ENCODE measurements at regions not wholly inside any gene's neighbourhood (a gene's known extent, or its start where the extent isn't known, plus 50 kb on each side); places are given as distances from the start of the nearest gene placed in this dataset.
"Not testable (repeated sequence)": the region's sequence is repeated elsewhere in the genome, so short reads cannot be mapped to it uniquely, and the experiment has no call there.

DNA sequence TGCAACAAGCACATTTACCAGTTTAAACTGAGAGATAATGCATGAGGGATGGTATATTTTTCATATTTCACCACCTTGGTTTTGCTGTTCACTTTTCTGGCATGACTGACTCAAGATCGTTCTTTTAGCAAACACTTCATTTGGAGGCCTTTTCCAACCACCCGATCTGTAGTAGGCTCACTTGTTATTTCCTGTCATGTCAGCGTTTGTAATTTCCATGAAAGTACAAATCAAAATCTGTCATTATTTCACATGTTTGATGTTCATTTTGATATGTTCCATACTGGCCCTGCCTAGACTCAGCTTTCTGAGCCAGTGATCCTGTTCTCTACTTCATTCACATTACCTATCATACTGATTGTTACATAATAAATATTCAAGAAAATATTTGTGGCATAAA lies 1888.3 kb upstream of the PCDH7 start:
- TF ChIP-seq, protein P1, sequence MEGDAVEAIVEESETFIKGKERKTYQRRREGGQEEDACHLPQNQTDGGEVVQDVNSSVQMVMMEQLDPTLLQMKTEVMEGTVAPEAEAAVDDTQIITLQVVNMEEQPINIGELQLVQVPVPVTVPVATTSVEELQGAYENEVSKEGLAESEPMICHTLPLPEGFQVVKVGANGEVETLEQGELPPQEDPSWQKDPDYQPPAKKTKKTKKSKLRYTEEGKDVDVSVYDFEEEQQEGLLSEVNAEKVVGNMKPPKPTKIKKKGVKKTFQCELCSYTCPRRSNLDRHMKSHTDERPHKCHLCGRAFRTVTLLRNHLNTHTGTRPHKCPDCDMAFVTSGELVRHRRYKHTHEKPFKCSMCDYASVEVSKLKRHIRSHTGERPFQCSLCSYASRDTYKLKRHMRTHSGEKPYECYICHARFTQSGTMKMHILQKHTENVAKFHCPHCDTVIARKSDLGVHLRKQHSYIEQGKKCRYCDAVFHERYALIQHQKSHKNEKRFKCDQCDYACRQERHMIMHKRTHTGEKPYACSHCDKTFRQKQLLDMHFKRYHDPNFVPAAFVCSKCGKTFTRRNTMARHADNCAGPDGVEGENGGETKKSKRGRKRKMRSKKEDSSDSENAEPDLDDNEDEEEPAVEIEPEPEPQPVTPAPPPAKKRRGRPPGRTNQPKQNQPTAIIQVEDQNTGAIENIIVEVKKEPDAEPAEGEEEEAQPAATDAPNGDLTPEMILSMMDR (IDR thresholded peaks at IDR 0.05; ENCODE audit: low read depth, low read length, missing control alignments): no peak
- in situ Hi-C loops (cut with HindIII; ENCODE audit: low sequenced_read_pairs): no loop called here
- DNase-seq (ENCODE audit: low read depth): no peak
- H3K4me3 ChIP-seq (ENCODE audit: low read depth, low read length): no peak overlapping the region

DNA sequence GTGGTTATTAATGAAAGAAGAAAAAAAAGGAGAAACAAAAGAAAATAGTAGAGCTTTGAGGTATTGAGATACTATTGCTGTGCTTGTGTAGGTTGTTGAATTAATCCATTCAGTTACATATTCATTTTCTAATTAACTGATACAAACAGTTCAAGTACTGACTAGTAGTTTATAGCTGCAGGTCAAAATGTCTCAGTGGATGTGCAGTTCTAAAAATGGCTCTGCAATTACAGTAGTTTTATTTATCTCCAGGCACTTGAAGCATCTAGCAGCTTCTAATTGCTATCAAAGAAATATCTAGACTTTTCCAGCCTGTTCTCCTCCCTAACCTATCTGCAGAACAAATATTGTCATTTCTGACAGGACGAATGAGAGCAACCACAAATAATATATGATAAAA lies 1887.7 kb upstream of the PCDH7 start:
- H3K4me3 ChIP-seq (ENCODE audit: low read depth, low read length): no peak overlapping the region
- no peak for DNase-seq (ENCODE audit: low read depth)
- in situ Hi-C loops (cut with HindIII; ENCODE audit: low sequenced_read_pairs): no loop called here
- TF ChIP-seq, protein P1 (IDR thresholded peaks at IDR 0.05; ENCODE audit: low read depth, low read length, missing control alignments): no peak

DNA sequence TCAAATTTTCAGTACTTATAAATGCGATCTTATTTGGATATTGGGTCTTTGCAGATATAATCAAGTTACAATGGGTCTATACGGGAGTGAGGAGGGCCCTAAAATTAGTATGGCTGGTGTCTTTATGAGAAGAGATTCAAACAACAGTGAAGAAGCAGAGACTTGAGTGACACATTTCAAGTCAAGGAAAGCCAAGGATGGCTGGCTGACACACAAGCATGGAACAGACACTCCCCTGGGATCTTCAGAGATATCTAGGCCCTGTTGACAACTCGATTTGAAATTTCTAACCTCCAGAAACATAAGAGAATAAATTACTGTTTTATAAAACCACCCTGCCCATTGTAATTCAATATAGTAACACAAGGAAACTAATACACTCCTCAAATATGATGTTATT lies 1886.0 kb upstream of the PCDH7 start:
- DNase-seq (ENCODE audit: low read depth): no peak
- H3K4me3 ChIP-seq (ENCODE audit: low read depth, low read length): no peak overlapping the region
- TF ChIP-seq, protein P1 (IDR thresholded peaks at IDR 0.05; ENCODE audit: low read depth, low read length, missing control alignments): no peak
- in situ Hi-C loops (cut with HindIII; ENCODE audit: low sequenced_read_pairs): no loop called here

DNA sequence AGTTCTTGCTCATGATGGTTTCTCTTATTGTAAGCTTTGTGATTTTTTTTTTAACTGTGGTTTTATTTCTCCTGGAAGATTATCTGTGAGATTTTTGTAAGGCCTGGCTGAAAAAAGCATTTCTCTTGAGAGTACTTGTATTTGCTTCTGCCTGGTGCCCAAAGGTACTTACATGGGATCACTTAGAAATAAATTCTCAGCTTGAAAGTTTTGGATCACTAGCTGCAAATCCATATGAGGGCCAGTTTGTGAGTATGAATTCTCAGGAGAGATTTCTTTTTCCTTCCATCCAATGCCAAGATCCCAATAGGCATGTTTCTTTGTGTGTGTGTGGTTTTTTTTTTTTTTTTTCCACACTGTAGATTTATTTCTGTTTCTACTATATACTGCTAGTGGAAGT lies 1884.7 kb upstream of the PCDH7 start:
- in situ Hi-C loops (cut with HindIII; ENCODE audit: low sequenced_read_pairs): no loop called here
- no peak overlapping the region for H3K4me3 ChIP-seq (ENCODE audit: low read depth, low read length)
- DNase-seq (ENCODE audit: low read depth): no peak
- TF ChIP-seq, protein P1 (IDR thresholded peaks at IDR 0.05; ENCODE audit: low read depth, low read length, missing control alignments): no peak

DNA sequence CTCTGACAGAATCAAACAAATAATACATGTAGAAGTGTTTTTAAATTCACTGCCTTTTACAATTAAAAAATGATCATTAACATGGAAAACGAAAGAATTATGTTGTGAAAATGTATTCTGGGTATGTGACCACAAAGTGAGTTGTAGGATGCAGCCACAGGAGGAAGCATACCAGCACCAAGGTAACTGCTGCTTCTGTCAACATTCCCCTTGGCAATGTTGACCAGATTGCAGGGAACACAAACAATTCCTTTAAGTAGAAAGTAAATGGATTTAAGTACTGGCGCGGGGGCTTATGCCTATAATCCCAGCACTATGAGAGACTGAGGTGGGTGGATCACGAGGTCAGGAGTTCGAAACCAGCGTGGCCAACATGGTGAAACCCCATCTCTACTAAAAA lies 1877.9 kb upstream of the PCDH7 start:
- no peak for DNase-seq (ENCODE audit: low read depth)
- no peak overlapping the region for H3K4me3 ChIP-seq (ENCODE audit: low read depth, low read length)
- TF ChIP-seq, protein P1 (IDR thresholded peaks at IDR 0.05; ENCODE audit: low read depth, low read length, missing control alignments): no peak
- in situ Hi-C loops (cut with HindIII; ENCODE audit: low sequenced_read_pairs): no loop called here

DNA sequence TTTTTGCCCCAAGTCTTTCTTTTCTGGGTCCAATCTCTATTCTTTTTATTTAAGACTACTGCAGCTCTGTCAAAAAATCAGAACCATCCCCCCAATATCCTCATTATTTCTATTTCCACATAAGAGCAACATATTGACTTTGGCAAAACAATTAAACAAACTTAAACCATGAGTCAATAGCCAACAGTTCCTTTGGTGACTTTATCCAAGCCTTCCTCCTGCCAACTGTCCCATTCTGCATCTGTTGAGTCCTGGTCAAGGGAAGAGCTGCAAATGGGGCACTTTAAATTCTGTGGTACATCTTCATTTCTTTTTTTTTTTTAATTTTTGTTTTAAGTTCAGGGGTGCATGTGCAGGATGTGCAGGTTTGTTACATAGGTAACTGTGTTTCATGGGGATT lies 1875.0 kb upstream of the PCDH7 start:
- no peak overlapping the region for H3K4me3 ChIP-seq (ENCODE audit: low read depth, low read length)
- DNase-seq (ENCODE audit: low read depth): no peak
- TF ChIP-seq, protein P1 (IDR thresholded peaks at IDR 0.05; ENCODE audit: low read depth, low read length, missing control alignments): no peak
- in situ Hi-C loops (cut with HindIII; ENCODE audit: low sequenced_read_pairs): no loop called here

DNA sequence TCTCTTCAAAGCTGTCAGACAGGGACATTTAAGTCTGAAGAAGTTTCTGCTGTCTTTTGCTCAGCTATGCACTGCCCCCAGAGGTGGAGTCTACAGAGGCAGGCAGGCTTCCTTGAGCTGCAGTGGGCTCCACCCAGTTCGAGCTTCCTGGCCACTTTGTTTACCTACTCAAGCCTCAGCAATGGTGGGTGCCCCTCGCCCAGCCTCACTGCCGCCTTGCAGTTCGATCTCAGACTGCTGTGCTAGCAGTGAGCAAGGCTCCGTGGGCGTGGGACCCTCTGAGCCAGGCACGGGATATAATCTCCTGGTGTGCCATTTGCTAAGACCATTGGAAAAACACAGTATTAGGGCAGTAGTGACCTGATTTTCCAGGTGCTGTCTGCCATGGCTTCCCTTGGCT lies 1863.1 kb upstream of the PCDH7 start:
- DNase-seq (ENCODE audit: low read depth); H3K4me3 ChIP-seq (ENCODE audit: low read depth, low read length); in situ Hi-C loops (cut with HindIII; ENCODE audit: low sequenced_read_pairs): not testable (repeated sequence)

Data from astrocyte of the cerebellum (primary cell).